AG09319 (cell line): ENCODE measurements at regions not wholly inside any gene's neighbourhood (a gene's known extent, or its start where the extent isn't known, plus 50 kb on each side); places are given as distances from the start of the nearest gene placed in this dataset.
A peak's percentile ranks its signal among the peaks of the same experiment; 100 is the strongest.

Experiments
- DNase-seq: peaks from one replicate; pipeline ENCODE4 v3.0.0-alpha.2; 2010; ENCODE audit warnings: low read depth; ENCODE audit errors: extremely low read depth
- CTCF ChIP-seq: IDR thresholded peaks from 2 replicates; pipeline ENCODE4 v1.5.1; 2011; ENCODE audit warnings: low read depth, mild to moderate bottlenecking, inconsistent platforms, low read length, moderate library complexity

- no peak for TF ChIP-seq CTCF
- peak; percentile 8 for DNase-seq
These were observed 163.7 kb upstream of the SPANXC start for GRCh38 chrX:141405853-141406492.

GRCh38 chrX:141405486-141405852, 163.2 kb upstream of the SPANXC start:
- no peak for DNase-seq

GRCh38 chrX:141402897-141403610, 160.7 kb upstream of the SPANXC start:
- no peak for TF ChIP-seq CTCF
- no peak for DNase-seq

More at GRCh38 chrX:141405486-141405852, 163.2 kb upstream of the SPANXC start:
- TF ChIP-seq CTCF, result no peak

DNA sequence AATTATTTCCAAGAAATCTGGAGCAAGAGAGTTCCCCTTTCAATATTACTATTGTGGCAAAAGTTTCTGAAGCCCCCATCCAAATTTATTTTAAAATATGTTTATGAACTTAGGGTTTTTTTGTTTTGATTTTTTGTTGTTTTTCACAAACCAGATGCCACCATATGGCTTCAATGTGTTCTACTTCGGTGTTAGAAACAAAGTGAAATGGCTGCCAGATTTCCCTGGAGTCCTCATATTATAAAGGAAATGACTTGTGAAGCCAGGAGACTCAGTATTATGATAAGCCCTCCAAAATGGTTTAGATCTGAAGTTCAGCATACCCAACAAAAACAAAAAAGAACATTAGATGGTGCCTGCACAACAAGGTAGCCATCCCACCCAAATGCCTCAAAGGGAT, 154.2 kb upstream of the SPANXC start:
- no peak for DNase-seq
- TF ChIP-seq CTCF, result no peak

DNA sequence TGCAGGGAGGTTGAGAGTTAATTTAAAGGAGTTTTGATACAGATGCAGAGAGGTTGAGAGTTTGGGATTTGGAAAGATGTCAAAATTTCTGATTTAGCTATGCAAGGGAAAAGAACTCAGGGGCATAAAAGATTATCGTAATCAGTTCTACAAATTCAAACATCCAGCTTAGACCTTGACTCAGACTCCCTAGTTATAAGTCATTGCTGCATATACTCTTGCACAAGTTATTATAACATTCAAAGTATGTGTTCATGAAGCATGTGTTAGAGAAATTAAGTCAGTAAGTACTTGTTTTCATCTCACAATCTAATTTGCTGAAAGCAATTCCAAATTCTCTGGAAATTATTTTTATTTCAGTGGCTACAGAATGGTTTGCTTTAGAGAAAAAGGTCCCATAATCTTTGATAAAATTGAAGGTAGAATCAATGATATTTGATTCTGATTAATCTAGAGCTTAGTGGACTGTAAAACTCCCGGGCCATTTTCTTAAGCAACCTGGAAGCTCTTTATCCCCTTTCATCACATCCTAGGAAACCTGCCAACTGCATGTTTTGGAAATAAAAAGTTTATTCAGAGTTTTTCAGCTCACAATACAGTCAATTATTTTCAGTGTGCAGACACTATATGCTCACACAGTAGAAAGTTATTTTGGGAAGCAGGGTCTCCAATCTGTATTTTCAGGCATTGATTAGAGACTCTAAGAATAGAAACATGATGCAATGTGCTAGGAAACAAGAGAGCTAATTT, 132.9 kb upstream of the SPANXC start:
- no peak for DNase-seq
- TF ChIP-seq CTCF, result no peak

DNA sequence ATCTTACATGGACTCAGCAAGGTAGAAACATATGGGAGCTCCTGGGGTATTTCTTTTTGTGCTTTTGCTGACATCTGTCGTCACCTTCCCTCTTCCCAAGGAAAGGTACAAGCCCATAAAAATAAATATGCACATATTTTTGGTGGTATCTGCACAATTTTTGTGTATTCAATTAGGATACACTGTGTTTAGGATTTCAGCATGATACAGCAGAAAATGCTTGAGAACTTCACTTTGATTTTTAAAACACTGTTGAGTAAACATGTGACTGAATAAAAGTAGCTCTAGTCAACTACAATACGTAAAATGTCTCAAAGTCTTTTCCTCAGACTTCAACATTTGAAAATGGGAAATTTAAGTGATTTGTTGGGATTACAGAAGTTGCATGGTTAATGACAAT, 99.4 kb upstream of the SPANXC start:
- no peak for TF ChIP-seq CTCF
- no peak for DNase-seq

- no peak for TF ChIP-seq CTCF
- DNase-seq, result peak; percentile 36
These were observed 99.0 kb upstream of the SPANXC start for GRCh38 chrX:141341341-141341740.
